ENCODE measurements at regions not wholly inside any gene's neighbourhood (a gene's known extent, or its start where the extent isn't known, plus 50 kb on each side); places are given as distances from the start of the nearest gene placed in this dataset.

GRCh38 chr9:107213561-107214028 lies 69.5 kb upstream of the RAD23B start:
- TF ChIP-seq POLR2A (IDR thresholded peaks at IDR 0.05) = no peak
- no peak for TF ChIP-seq POLR2AphosphoS5 (IDR thresholded peaks at IDR 0.05)

Data from sigmoid colon (tissue), 4 donors.